Prostate gland (tissue), 2 donors: ENCODE measurements at regions not wholly inside any gene's neighbourhood (a gene's known extent, or its start where the extent isn't known, plus 50 kb on each side); places are given as distances from the start of the nearest gene placed in this dataset.

Source experiments
- POLR2AphosphoS5 ChIP-seq: sonication (generic); formaldehyde crosslinking; IDR thresholded peaks from one replicate; pipeline ENCODE4 v1.6.1; 2017; ENCODE audit warnings: antibody characterized with exemption
- TF ChIP-seq, protein P1 (sequence below), 4 experiments: fragments of 200-600 bp in 2 of 4; fragments of 450-650 bp in 2 of 4; sonication (generic) in 2 of 4; IDR thresholded peaks; 1 replicate in 3 of 4; 2 replicates in 1 of 4; pipeline ENCODE4 v1.5.1; 2016 to 2019; ENCODE audit warnings: antibody characterized with exemption in 4 of 4, mild to moderate bottlenecking in 2 of 4, moderate library complexity in 2 of 4

DNA sequence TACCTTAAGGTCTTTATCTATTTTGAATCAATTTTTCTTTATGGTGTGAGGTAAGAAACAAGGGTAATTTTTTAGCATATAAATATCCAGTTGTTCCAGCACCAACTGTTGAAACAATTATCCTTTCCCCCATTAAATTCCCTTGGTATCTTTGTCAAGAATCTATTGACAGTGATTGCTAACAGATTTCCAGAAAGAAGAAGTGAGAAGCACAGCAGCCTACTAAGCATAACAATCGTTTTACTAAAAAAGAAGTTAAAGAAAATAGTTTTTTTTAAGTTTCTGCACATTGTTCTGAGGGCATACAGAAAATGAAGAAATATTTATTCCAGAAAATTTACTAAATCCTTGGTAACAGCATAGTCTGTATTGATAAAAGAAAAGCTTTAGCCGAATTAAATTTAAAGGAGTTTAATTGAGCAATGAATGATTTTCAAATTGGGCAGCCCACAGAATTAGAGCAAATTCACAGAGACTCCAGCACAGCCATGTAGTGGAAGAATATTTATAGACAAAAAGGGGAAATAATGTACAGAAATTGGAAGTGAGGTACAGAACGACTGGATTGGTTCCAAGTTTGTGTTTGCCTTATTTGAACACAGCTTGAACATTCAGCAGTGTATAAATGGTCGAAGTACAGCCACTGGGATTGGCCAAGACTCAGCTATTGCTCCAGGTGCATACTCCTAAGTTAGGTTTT lies 97.9 kb upstream of the UST start:
- TF ChIP-seq, protein P1, sequence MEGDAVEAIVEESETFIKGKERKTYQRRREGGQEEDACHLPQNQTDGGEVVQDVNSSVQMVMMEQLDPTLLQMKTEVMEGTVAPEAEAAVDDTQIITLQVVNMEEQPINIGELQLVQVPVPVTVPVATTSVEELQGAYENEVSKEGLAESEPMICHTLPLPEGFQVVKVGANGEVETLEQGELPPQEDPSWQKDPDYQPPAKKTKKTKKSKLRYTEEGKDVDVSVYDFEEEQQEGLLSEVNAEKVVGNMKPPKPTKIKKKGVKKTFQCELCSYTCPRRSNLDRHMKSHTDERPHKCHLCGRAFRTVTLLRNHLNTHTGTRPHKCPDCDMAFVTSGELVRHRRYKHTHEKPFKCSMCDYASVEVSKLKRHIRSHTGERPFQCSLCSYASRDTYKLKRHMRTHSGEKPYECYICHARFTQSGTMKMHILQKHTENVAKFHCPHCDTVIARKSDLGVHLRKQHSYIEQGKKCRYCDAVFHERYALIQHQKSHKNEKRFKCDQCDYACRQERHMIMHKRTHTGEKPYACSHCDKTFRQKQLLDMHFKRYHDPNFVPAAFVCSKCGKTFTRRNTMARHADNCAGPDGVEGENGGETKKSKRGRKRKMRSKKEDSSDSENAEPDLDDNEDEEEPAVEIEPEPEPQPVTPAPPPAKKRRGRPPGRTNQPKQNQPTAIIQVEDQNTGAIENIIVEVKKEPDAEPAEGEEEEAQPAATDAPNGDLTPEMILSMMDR (IDR thresholded peaks at IDR 0.05), result no peak
- no peak for TF ChIP-seq POLR2AphosphoS5
